Stomach (tissue), 8 donors: ENCODE measurements at regions not wholly inside any gene's neighbourhood (a gene's known extent, or its start where the extent isn't known, plus 50 kb on each side); places are given as distances from the start of the nearest gene placed in this dataset.

ENCODE experiments used
- DNase-seq, 2 donors: peaks; one replicate each; pipeline versions ENCODE4 v3.0.0 to v3.0.0-alpha.2; 2013 to 2019
- H3K27ac ChIP-seq, 5 donors: fragments of 200-600 bp in 4 of 5; sonication (generic) in 4 of 5; one replicate each; pipeline ENCODE4 v1.5.1; 2013 to 2019; ENCODE audit warnings: mild to moderate bottlenecking in 1 of 5, moderate library complexity in 1 of 5
- H3K27me3 ChIP-seq, 3 donors: fragments of 200-600 bp; sonication (generic); one replicate each; pipeline ENCODE4 v1.5.1; 2017 to 2019; ENCODE audit warnings: mixed run types in 1 of 3
- H3K36me3 ChIP-seq, 4 donors: fragments of 200-600 bp; sonication (generic); 1 replicate in 3 of 4; 2 replicates in 1 of 4; pipeline ENCODE4 v1.5.1; 2016 to 2019
- H3K4me1 ChIP-seq, 4 donors: fragments of 200-600 bp; sonication (generic); one replicate each; pipeline ENCODE4 v1.5.1; 2016 to 2019
- H3K4me3 ChIP-seq, 4 donors: fragments of 200-600 bp; sonication (generic) in 3 of 4; one replicate each; pipeline ENCODE4 v1.5.1; 2016 to 2019; ENCODE audit warnings: mild to moderate bottlenecking in 1 of 4
- H3K9me3 ChIP-seq, 4 donors: fragments of 200-600 bp; sonication (generic); one replicate each; pipeline ENCODE4 v1.5.1; 2016 to 2019
- CTCF ChIP-seq, 7 experiments: fragments of 450-650 bp in 4 of 7; fragments of 200-600 bp in 3 of 7; sonication (generic) in 3 of 7; IDR thresholded peaks; one replicate each; pipeline ENCODE4 v1.5.1; 2016 to 2019; ENCODE audit warnings: antibody characterized with exemption in 7 of 7, control low read depth in 2 of 7, mild to moderate bottlenecking in 1 of 7
- EP300 ChIP-seq: sonication (generic); formaldehyde crosslinking; IDR thresholded peaks from one replicate; pipeline ENCODE4 v1.6.1; 2017; ENCODE audit warnings: antibody characterized with exemption
- POLR2A ChIP-seq, 4 donors: fragments of 450-650 bp; IDR thresholded peaks; one replicate each; pipeline ENCODE4 v1.6.1; 2016; ENCODE audit warnings: antibody characterized with exemption in 4 of 4, control low read depth in 2 of 4, mild to moderate bottlenecking in 1 of 4, moderate library complexity in 1 of 4
- POLR2AphosphoS5 ChIP-seq, 3 donors: sonication (generic); formaldehyde crosslinking; IDR thresholded peaks; one replicate each; pipeline ENCODE4 v1.6.1; 2016; ENCODE audit warnings: antibody characterized with exemption in 3 of 3
- WGBS, 5 donors: extraction: QIAGEN DNeasy Blood & Tissue Kit in 3 of 5; methylation state at CpG; one replicate each; pipeline versions ENCODE4 v1.1.5 to v1.1.7; 2013 to 2018; 5-methylcytosine and 5-hydroxymethylcytosine counted together
- intact Hi-C: fragments of 100-400 bp; cut with DNase I; formaldehyde crosslinking; loops from one replicate; pipeline ENCODE4 v1.15.1; 2023; ENCODE audit warnings: low total_unique reads
- donor health status: healthy with polysubstance abuse.
- donor health status: Bipolar disorder and iron deficiency.
- donor health status: healthy.

- DNase-seq, result peak in 1 of 2 donors; percentile 16
These were observed 342.6 kb upstream of the NAV3 start for GRCh38 chr12:77488041-77488620.

DNA sequence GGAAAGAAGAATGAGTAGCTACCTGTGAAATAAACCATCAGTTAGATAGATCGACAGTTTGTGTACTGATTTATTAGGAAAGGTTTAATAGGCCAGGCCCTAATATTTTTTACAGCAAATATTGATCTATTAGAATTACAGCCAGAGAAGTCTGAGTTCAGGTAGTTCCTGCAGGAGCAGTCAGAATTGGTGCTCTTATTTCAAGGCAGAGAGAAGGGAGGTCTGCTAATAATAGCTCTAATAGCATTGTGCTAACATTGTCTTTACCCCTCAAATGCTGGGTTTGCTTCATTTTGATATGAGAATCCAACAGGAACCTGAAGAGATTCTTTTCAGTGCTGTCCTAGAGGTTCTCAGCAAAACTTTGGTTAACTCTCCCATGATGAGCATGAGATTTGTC lies 343.8 kb upstream of the NAV3 start:
- H3K4me1 ChIP-seq, result no peaks in the 10 kb centered on the region
- H3K27me3 ChIP-seq, result no peaks in the 10 kb centered on the region
- H3K9me3 ChIP-seq, result no peaks in the 10 kb centered on the region
- H3K36me3 ChIP-seq, result no peaks in the 10 kb centered on the region
- H3K27ac ChIP-seq, result no peak overlapping the region
- no peak for TF ChIP-seq POLR2AphosphoS5 (IDR thresholded peaks at IDR 0.05)
- TF ChIP-seq POLR2A (IDR thresholded peaks at IDR 0.05), result no peak
- no peak for TF ChIP-seq EP300
- no peak for TF ChIP-seq CTCF (IDR thresholded peaks at IDR 0.05)
- WGBS, 5 donors, result 26 to 55% (median 45%) methylated on average over 1 of the region's 1 CpG
- intact Hi-C loops, result no loop called here
- no peak for DNase-seq
- no peak overlapping the region for H3K4me3 ChIP-seq

More at GRCh38 chr12:77488041-77488620, 342.6 kb upstream of the NAV3 start:
- WGBS, 5 donors, result 65 to 88% (median 86%) methylated on average over 2 of the region's 2 CpGs
- no peak for TF ChIP-seq POLR2AphosphoS5 (IDR thresholded peaks at IDR 0.05)
- TF ChIP-seq POLR2A (IDR thresholded peaks at IDR 0.05), result no peak
- TF ChIP-seq CTCF (IDR thresholded peaks at IDR 0.05), result no peak
- no peak for TF ChIP-seq EP300
- Histone ChIP-seq H3K36me3 (no peaks in the 10 kb centered on the region), H3K4me1 (no peaks in the 10 kb centered on the region), H3K9me3 (no peaks in the 10 kb centered on the region), H3K4me3 (no peak overlapping the region), H3K27ac (no peak overlapping the region), H3K27me3 (no peaks in the 10 kb centered on the region)
- intact Hi-C loops, result no loop called here

GRCh38 chr12:77485961-77486854 lies 344.5 kb upstream of the NAV3 start:
- 59 to 84% (median 71%) methylated on average over 3 of the region's 3 CpGs for WGBS, 5 donors
- H3K36me3 ChIP-seq, result no peaks in the 10 kb centered on the region
- no peaks in the 10 kb centered on the region for H3K9me3 ChIP-seq

GRCh38 chr12:77481687-77482086 lies 349.0 kb upstream of the NAV3 start:
- no peak overlapping the region for H3K27ac ChIP-seq
- no peaks in the 10 kb centered on the region for H3K27me3 ChIP-seq
- intact Hi-C loops, result no loop called here
- H3K4me3 ChIP-seq, result no peak overlapping the region
- no peaks in the 10 kb centered on the region for H3K4me1 ChIP-seq
- no peaks in the 10 kb centered on the region for H3K36me3 ChIP-seq
- H3K9me3 ChIP-seq, result no peaks in the 10 kb centered on the region
- TF ChIP-seq POLR2A (IDR thresholded peaks at IDR 0.05) (no peak), CTCF (IDR thresholded peaks at IDR 0.05) (no peak), EP300 (no peak), POLR2AphosphoS5 (IDR thresholded peaks at IDR 0.05) (no peak)
- no peak for DNase-seq
- WGBS, 5 donors, result 73 to 90% (median 82%) methylated on average over 1 of the region's 1 CpG

More at GRCh38 chr12:77485961-77486854, 344.5 kb upstream of the NAV3 start:
- H3K4me1 ChIP-seq, result no peaks in the 10 kb centered on the region
- H3K4me3 ChIP-seq, result no peak overlapping the region
- intact Hi-C loops, result no loop called here
- H3K27ac ChIP-seq, result no peak overlapping the region
- TF ChIP-seq POLR2AphosphoS5 (IDR thresholded peaks at IDR 0.05) (no peak), POLR2A (IDR thresholded peaks at IDR 0.05) (no peak), EP300 (no peak), CTCF (IDR thresholded peaks at IDR 0.05) (no peak)
- no peak for DNase-seq
- no peaks in the 10 kb centered on the region for H3K27me3 ChIP-seq
